ENCODE measurements at regions not wholly inside any gene's neighbourhood (a gene's known extent, or its start where the extent isn't known, plus 50 kb on each side); places are given as distances from the start of the nearest gene placed in this dataset.
A peak's percentile ranks its signal among the peaks of the same experiment; 100 is the strongest.

GRCh38 chr2:13654416-13654815, 937.7 kb downstream of the TRIB2 start:
- peak; percentile 9 for DNase-seq
- Histone ChIP-seq H3K9me3 (ENCODE audit: low read depth) (no peaks in the 10 kb centered on the region), H4K20me1 (ENCODE audit: insufficient read depth) (no peaks in the 10 kb centered on the region), H3K4me2 (ENCODE audit: unreplicated experiment) (no peak overlapping the region), H3K9ac (no peak overlapping the region), H3F3A (ENCODE audit: insufficient read depth) (peaks cover 5% of the 10 kb centered on the region; the same call in 1 of the 2 replicates), H3K9me2 (ENCODE audit: insufficient read depth) (no peaks in the 10 kb centered on the region), H2AFZ (no peak overlapping the region), H3K79me2 (ENCODE audit: insufficient read depth) (no peaks in the 10 kb centered on the region), H3K27ac (no peak overlapping the region), H3K27me3 (replicated peaks; ENCODE audit: insufficient read depth) (no peaks in the 10 kb centered on the region), H3K36me3 (ENCODE audit: low read depth) (no peaks in the 10 kb centered on the region), H3K4me3 (no peak overlapping the region), H3K4me1 (ENCODE audit: insufficient read depth) (peaks cover 35% of the 10 kb centered on the region)
- TF ChIP-seq EZH2 (IDR thresholded peaks at IDR 0.05; ENCODE audit: insufficient read depth, poor library complexity, severe bottlenecking) (no peak), EZH2phosphoT487 (IDR thresholded peaks at IDR 0.05; ENCODE audit: insufficient read depth, low read depth) (no peak)
- in situ Hi-C loops (cut with MboI) = no loop called here

GRCh38 chr2:13660231-13660630, 943.5 kb downstream of the TRIB2 start:
- H2AFZ ChIP-seq = peak overlapping the region; percentile 41; the same call in 1 of the 2 replicates
- no peak overlapping the region for H3K9ac ChIP-seq
- TF ChIP-seq EZH2phosphoT487 (IDR thresholded peaks at IDR 0.05; ENCODE audit: insufficient read depth, low read depth) (no peak), EZH2 (IDR thresholded peaks at IDR 0.05; ENCODE audit: insufficient read depth, poor library complexity, severe bottlenecking) (no peak)
- 14 to 19% methylated on average over 3 of the region's 3 CpGs for WGBS, 2 experiments (ENCODE audit: low coverage in 1 of 2, low lambda C conversion rate in 2 of 2, missing lambda C conversion rate in 2 of 2)
- H3K4me1 ChIP-seq (ENCODE audit: insufficient read depth) = peaks cover 28% of the 10 kb centered on the region; the same call in 1 of the 2 replicates
- no peaks in the 10 kb centered on the region for H3K36me3 ChIP-seq (ENCODE audit: low read depth)
- H3K9me3 ChIP-seq (ENCODE audit: low read depth) = no peaks in the 10 kb centered on the region
- no peak overlapping the region for H3K4me3 ChIP-seq
- H3K79me2 ChIP-seq (ENCODE audit: insufficient read depth) = no peaks in the 10 kb centered on the region
- H4K20me1 ChIP-seq (ENCODE audit: insufficient read depth) = no peaks in the 10 kb centered on the region
- peak; percentile 19 for DNase-seq
- H3K9me2 ChIP-seq (ENCODE audit: insufficient read depth) = no peaks in the 10 kb centered on the region
- H3K27ac ChIP-seq = peak overlapping the region; percentile 7; the same call in 1 of the 2 replicates
- no peaks in the 10 kb centered on the region for H3K27me3 ChIP-seq (replicated peaks; ENCODE audit: insufficient read depth)
- in situ Hi-C loops (cut with MboI) = no loop called here
- peak overlapping the region; percentile 7 for H3K4me2 ChIP-seq (ENCODE audit: unreplicated experiment)
- H3F3A ChIP-seq (ENCODE audit: insufficient read depth) = peaks cover 26% of the 10 kb centered on the region

GRCh38 chr2:13662055-13662454, 945.3 kb downstream of the TRIB2 start:
- Histone ChIP-seq H3F3A (ENCODE audit: insufficient read depth) (peaks cover 26% of the 10 kb centered on the region), H4K20me1 (ENCODE audit: insufficient read depth) (no peaks in the 10 kb centered on the region), H3K9me3 (ENCODE audit: low read depth) (no peaks in the 10 kb centered on the region), H3K79me2 (ENCODE audit: insufficient read depth) (no peaks in the 10 kb centered on the region), H3K9me2 (ENCODE audit: insufficient read depth) (no peaks in the 10 kb centered on the region), H3K4me2 (ENCODE audit: unreplicated experiment) (no peak overlapping the region), H3K36me3 (ENCODE audit: low read depth) (no peaks in the 10 kb centered on the region), H2AFZ (no peak overlapping the region), H3K27ac (peak overlapping the region; percentile 57), H3K4me1 (ENCODE audit: insufficient read depth) (peaks cover 25% of the 10 kb centered on the region; the same call in 1 of the 2 replicates), H3K9ac (no peak overlapping the region), H3K27me3 (replicated peaks; ENCODE audit: insufficient read depth) (no peaks in the 10 kb centered on the region), H3K4me3 (no peak overlapping the region)
- TF ChIP-seq EZH2 (IDR thresholded peaks at IDR 0.05; ENCODE audit: insufficient read depth, poor library complexity, severe bottlenecking) (no peak), EZH2phosphoT487 (IDR thresholded peaks at IDR 0.05; ENCODE audit: insufficient read depth, low read depth) (no peak)
- peak; percentile 54 for DNase-seq
- 11 to 13% methylated on average over 1 of the region's 1 CpG for WGBS, 2 experiments (ENCODE audit: low coverage in 1 of 2, low lambda C conversion rate in 2 of 2, missing lambda C conversion rate in 2 of 2)
- in situ Hi-C loops (cut with MboI) = no loop called here

- Histone ChIP-seq H3K27me3 (replicated peaks; ENCODE audit: insufficient read depth) (no peaks in the 10 kb centered on the region), H2AFZ (no peak overlapping the region), H3K4me2 (ENCODE audit: unreplicated experiment) (no peak overlapping the region), H3K9ac (no peak overlapping the region), H3K36me3 (ENCODE audit: low read depth) (no peaks in the 10 kb centered on the region), H3K9me3 (ENCODE audit: low read depth) (no peaks in the 10 kb centered on the region), H3K4me3 (no peak overlapping the region), H4K20me1 (ENCODE audit: insufficient read depth) (no peaks in the 10 kb centered on the region), H3K9me2 (ENCODE audit: insufficient read depth) (no peaks in the 10 kb centered on the region), H3K27ac (no peak overlapping the region), H3K79me2 (ENCODE audit: insufficient read depth) (no peaks in the 10 kb centered on the region), H3F3A (ENCODE audit: insufficient read depth) (peaks cover 8% of the 10 kb centered on the region), H3K4me1 (ENCODE audit: insufficient read depth) (peaks cover 3% of the 10 kb centered on the region; the same call in 1 of the 2 replicates)
- in situ Hi-C loops (cut with MboI) = no loop called here
- WGBS, 2 experiments (ENCODE audit: low coverage in 1 of 2, low lambda C conversion rate in 2 of 2, missing lambda C conversion rate in 2 of 2) = 38% methylated on average over 3 of the region's 3 CpGs
- no peak for TF ChIP-seq EZH2phosphoT487 (IDR thresholded peaks at IDR 0.05; ENCODE audit: insufficient read depth, low read depth)
- TF ChIP-seq EZH2 (IDR thresholded peaks at IDR 0.05; ENCODE audit: insufficient read depth, poor library complexity, severe bottlenecking) = no peak
- no peak for DNase-seq
Observed at GRCh38 chr2:13666582-13667414, 950.1 kb downstream of the TRIB2 start.

All from GM23248 (cell line).